Neural progenitor cell (in vitro differentiated cells): ENCODE measurements at regions not wholly inside any gene's neighbourhood (a gene's known extent, or its start where the extent isn't known, plus 50 kb on each side); places are given as distances from the start of the nearest gene placed in this dataset.

Experiments used
- DNase-seq: peaks from one replicate; pipeline ENCODE4 v3.0.0-alpha.2; 2016; ENCODE audit warnings: low spot score
- H2AFZ ChIP-seq: fragments of 200-600 bp; sonication (generic); replicated peaks from 2 replicates; pipeline ENCODE4 v1.6.1; 2016; ENCODE audit warnings: antibody characterized with exemption
- H3F3A ChIP-seq: fragments of 200-600 bp; sonication (generic); 2 replicates; pipeline ENCODE4 v1.6.1; 2016; ENCODE audit warnings: antibody characterized with exemption, low read depth
- H3K27ac ChIP-seq: fragments of 200-600 bp; sonication (generic); 2 replicates; pipeline ENCODE4 v1.5.1; 2016; ENCODE audit warnings: mild to moderate bottlenecking
- H3K27me3 ChIP-seq: fragments of 200-600 bp; sonication (generic); 2 replicates; pipeline ENCODE4 v1.6.1; 2016; ENCODE audit warnings: mild to moderate bottlenecking, moderate library complexity
- H3K36me3 ChIP-seq: fragments of 200-600 bp; sonication (generic); 2 replicates; pipeline ENCODE4 v1.5.1; 2016
- H3K4me1 ChIP-seq: fragments of 200-600 bp; sonication (generic); 2 replicates; pipeline ENCODE4 v1.6.1; 2016; ENCODE audit warnings: mixed run types
- H3K4me2 ChIP-seq: fragments of 200-600 bp; sonication (generic); 2 replicates; pipeline ENCODE4 v1.6.1; 2016
- H3K4me3 ChIP-seq: fragments of 200-600 bp; sonication (generic); 2 replicates; pipeline ENCODE4 v1.5.1; 2016
- H3K79me2 ChIP-seq: fragments of 200-600 bp; sonication (generic); 2 replicates; pipeline ENCODE4 v1.6.1; 2016; ENCODE audit warnings: low read depth
- H3K9ac ChIP-seq: fragments of 200-600 bp; sonication (generic); 2 replicates; pipeline ENCODE4 v1.6.1; 2016
- H3K9me3 ChIP-seq: fragments of 200-600 bp; sonication (generic); 2 replicates; pipeline ENCODE4 v1.5.1; 2016; ENCODE audit warnings: low read depth
- H4K20me1 ChIP-seq: fragments of 200-600 bp; sonication (generic); 2 replicates; pipeline ENCODE4 v1.6.1; 2016; ENCODE audit warnings: low read depth
- H3K27ac Mint-ChIP-seq: 3 replicates; pipeline ENCODE4 v1.8.0; 2021; ENCODE audit warnings: mixed read lengths
- H3K27me3 Mint-ChIP-seq: 2 replicates; pipeline ENCODE4 v1.8.0; 2022; ENCODE audit warnings: low read depth, mild to moderate bottlenecking, inconsistent platforms, moderate library complexity, mixed read lengths; ENCODE audit not compliant: insufficient read depth
- H3K36me3 Mint-ChIP-seq: 3 replicates; pipeline ENCODE4 v1.8.0; 2021; ENCODE audit warnings: mixed read lengths
- H3K4me1 Mint-ChIP-seq: 3 replicates; pipeline ENCODE4 v1.8.0; 2021; ENCODE audit warnings: mixed read lengths
- H3K4me3 Mint-ChIP-seq: 3 replicates; pipeline ENCODE4 v1.8.0; 2021; ENCODE audit warnings: mild to moderate bottlenecking, moderate library complexity, mixed read lengths
- H3K9me3 Mint-ChIP-seq: 3 replicates; pipeline ENCODE4 v1.8.0; 2020; ENCODE audit warnings: mixed read lengths
- CTCF ChIP-seq: fragments of 200-600 bp; sonication (generic); IDR thresholded peaks from 2 replicates; pipeline ENCODE4 v1.5.1; 2017; ENCODE audit warnings: antibody characterized with exemption, mild to moderate bottlenecking
- EZH2 ChIP-seq: fragments of 200-600 bp; sonication (generic); IDR thresholded peaks from 2 replicates; pipeline ENCODE4 v1.6.1; 2017; ENCODE audit warnings: antibody characterized with exemption, mild to moderate bottlenecking, moderate library complexity
- EZH2phosphoT487 ChIP-seq: fragments of 200-600 bp; sonication (generic); IDR thresholded peaks from 2 replicates; pipeline ENCODE4 v1.6.1; 2017; ENCODE audit warnings: antibody characterized with exemption

- DNase-seq: peak; percentile 82
- H3K27ac Mint-ChIP-seq: no peak overlapping the region
Observed at GRCh38 chr11:2074266-2074825, 64.8 kb downstream of the IGF2 start.

GRCh38 chr11:2072551-2073261, 66.5 kb downstream of the IGF2 start:
- Histone ChIP-seq H3K9me3 (no peaks in the 10 kb centered on the region), H3K9ac (no peak overlapping the region), H3F3A (no peaks in the 10 kb centered on the region), H3K4me3 (no peak overlapping the region), H3K27ac (no peak overlapping the region), H3K27me3 (peaks cover 38% of the 10 kb centered on the region), H3K4me2 (no peak overlapping the region), H3K4me1 (no peaks in the 10 kb centered on the region), H3K36me3 (no peaks in the 10 kb centered on the region), H4K20me1 (no peaks in the 10 kb centered on the region), H3K79me2 (no peaks in the 10 kb centered on the region), H2AFZ (no peak overlapping the region)
- TF ChIP-seq EZH2 (no peak), EZH2phosphoT487 (no peak), CTCF (no peak)
- peaks cover 9% of the 10 kb centered on the region for H3K27me3 Mint-ChIP-seq
- no peaks in the 10 kb centered on the region for H3K4me1 Mint-ChIP-seq
- no peaks in the 10 kb centered on the region for H3K36me3 Mint-ChIP-seq
- DNase-seq: no peak
- no peak overlapping the region for H3K4me3 Mint-ChIP-seq
- H3K27ac Mint-ChIP-seq: no peak overlapping the region
- no peaks in the 10 kb centered on the region for H3K9me3 Mint-ChIP-seq

More at GRCh38 chr11:2074266-2074825, 64.8 kb downstream of the IGF2 start:
- Histone ChIP-seq H3K36me3 (no peaks in the 10 kb centered on the region), H3K27me3 (peaks cover 27% of the 10 kb centered on the region), H3K4me2 (no peak overlapping the region), H3K4me3 (no peak overlapping the region), H3K9ac (no peak overlapping the region), H3K79me2 (no peaks in the 10 kb centered on the region), H3K27ac (no peak overlapping the region), H3K4me1 (no peaks in the 10 kb centered on the region), H2AFZ (peak overlapping the region; percentile 2), H3F3A (no peaks in the 10 kb centered on the region), H4K20me1 (no peaks in the 10 kb centered on the region), H3K9me3 (no peaks in the 10 kb centered on the region)
- TF ChIP-seq EZH2phosphoT487 (no peak), EZH2 (no peak), CTCF (peak; percentile 73)
- Mint-ChIP-seq H3K27me3 (peaks cover 9% of the 10 kb centered on the region), H3K36me3 (no peaks in the 10 kb centered on the region), H3K9me3 (no peaks in the 10 kb centered on the region), H3K4me1 (no peaks in the 10 kb centered on the region), H3K4me3 (no peak overlapping the region)

GRCh38 chr11:2071748-2072385, 67.3 kb downstream of the IGF2 start:
- peaks cover 7% of the 10 kb centered on the region for H3K27me3 Mint-ChIP-seq
- H3K27ac Mint-ChIP-seq: no peak overlapping the region
- no peaks in the 10 kb centered on the region for H3K79me2 ChIP-seq
- H3K9me3 Mint-ChIP-seq: no peaks in the 10 kb centered on the region
- H3K36me3 Mint-ChIP-seq: no peaks in the 10 kb centered on the region
- no peaks in the 10 kb centered on the region for H3K36me3 ChIP-seq
- H3K4me3 ChIP-seq: no peak overlapping the region
- H3K4me3 Mint-ChIP-seq: no peak overlapping the region
- H4K20me1 ChIP-seq: no peaks in the 10 kb centered on the region
- no peaks in the 10 kb centered on the region for H3K4me1 Mint-ChIP-seq
- H3F3A ChIP-seq: no peaks in the 10 kb centered on the region
- no peak for DNase-seq
- no peak overlapping the region for H3K4me2 ChIP-seq
- H3K9ac ChIP-seq: no peak overlapping the region
- no peak overlapping the region for H2AFZ ChIP-seq
- H3K27me3 ChIP-seq: peaks cover 47% of the 10 kb centered on the region
- no peaks in the 10 kb centered on the region for H3K4me1 ChIP-seq
- no peak overlapping the region for H3K27ac ChIP-seq
- H3K9me3 ChIP-seq: no peaks in the 10 kb centered on the region
- TF ChIP-seq EZH2 (no peak), CTCF (no peak), EZH2phosphoT487 (no peak)
